Stimulated activated CD4-positive, alpha-beta T cell treated with anti-CD3 and anti-CD28 coated beads, TNF-alpha, amount 100 ng/mL, for 24 hours (primary cell): ENCODE measurements at regions not wholly inside any gene's neighbourhood (a gene's known extent, or its start where the extent isn't known, plus 50 kb on each side); places are given as distances from the start of the nearest gene placed in this dataset.
"Not testable (repeated sequence)": the region's sequence is repeated elsewhere in the genome, so short reads cannot be mapped to it uniquely, and the experiment has no call there.

Source experiments
- DNase-seq, 3 experiments: peaks; one replicate each; pipeline ENCODE4 v3.0.0-alpha.2; 2020; ENCODE audit warnings: low read depth in 3 of 3

- DNase-seq = no peak
Measured at GRCh38 chr13:84588023-84588422, 705.7 kb upstream of the SLITRK1 start.

DNA sequence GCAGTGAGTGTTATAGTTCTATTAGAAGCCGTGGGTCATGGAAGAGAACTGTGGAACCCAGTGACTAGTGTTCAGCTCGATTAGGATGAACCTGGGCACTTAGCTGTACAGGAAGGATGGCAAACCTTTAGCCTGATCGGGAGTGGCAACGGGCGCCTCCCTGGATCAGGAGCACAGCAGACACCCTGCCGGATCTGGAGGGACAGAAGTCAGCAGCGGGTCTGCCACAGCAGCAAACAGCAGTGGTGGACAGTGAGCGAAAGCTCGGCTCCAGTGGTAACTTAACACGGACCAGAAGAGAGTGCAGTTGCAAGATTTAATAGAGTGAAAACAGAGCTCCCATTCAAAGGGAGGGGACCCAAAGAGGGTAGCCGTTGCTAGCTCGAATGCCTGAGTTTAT, 697.6 kb upstream of the SLITRK1 start:
- DNase-seq = not testable (repeated sequence)

GRCh38 chr13:84574851-84575250, 692.6 kb upstream of the SLITRK1 start:
- no peak for DNase-seq

- no peak for DNase-seq
Measured at GRCh38 chr13:84571264-84571663, 689.0 kb upstream of the SLITRK1 start.

DNA sequence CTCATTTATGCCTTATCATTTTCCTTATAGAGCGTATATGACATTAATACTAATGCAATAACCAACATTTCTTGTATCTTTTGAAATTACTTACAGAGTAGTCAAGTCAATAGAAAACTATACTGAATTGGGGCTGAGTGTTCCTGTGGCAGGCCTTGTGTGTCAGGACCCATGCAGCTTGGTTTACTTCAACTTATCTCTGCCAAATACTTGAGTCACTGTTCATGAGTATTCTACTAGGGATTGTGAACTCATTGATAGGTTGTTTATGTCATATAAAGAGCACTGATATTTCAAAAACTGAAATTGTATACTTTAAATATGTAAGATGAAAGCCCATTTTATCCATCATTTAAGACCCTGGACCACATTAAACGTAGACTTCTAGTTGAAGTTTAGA, 688.6 kb upstream of the SLITRK1 start:
- DNase-seq = no peak

- DNase-seq = no peak
Measured at GRCh38 chr13:84569366-84569765, 687.1 kb upstream of the SLITRK1 start.

- DNase-seq = no peak
Measured at GRCh38 chr13:84567848-84568247, 685.6 kb upstream of the SLITRK1 start.

- no peak for DNase-seq
Measured at GRCh38 chr13:84566780-84567179, 684.5 kb upstream of the SLITRK1 start.

DNA sequence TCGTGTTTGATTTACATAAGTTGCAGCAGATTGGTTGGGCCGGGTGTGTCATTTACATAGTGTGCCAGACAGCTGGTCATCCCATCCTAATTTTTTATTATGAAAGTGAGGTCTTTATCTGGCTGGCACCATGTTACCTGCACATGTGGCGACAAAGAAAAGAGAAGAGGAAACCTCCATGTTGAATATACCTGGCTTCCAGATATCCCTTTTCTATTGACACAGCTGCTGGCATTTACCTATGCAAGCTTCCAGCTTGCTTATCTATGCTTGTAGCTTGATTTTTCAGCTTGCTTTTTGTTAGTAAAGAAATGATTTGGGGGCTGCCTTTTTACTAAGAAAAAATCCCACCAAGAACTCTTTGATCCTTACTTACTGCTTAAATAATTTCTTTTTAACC, 681.3 kb upstream of the SLITRK1 start:
- DNase-seq = no peak

DNA sequence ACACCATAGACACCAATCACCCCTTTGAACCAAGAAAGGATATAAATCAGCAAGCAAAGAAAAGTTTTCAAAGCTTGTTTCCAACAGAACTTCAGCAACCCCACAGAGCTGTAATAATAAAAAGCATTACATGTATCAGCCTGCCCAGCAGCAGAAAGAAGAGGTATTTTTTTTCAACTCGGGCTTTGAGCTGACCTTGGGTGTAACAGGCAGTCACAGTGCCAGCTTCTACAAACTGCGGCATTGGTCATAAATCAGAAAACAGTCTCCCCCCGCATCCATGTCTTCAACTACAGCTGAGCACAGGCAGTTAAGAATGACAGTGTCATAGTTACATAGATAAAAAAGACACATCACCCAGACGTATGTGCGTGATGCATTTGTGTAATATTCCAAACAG, 671.0 kb upstream of the SLITRK1 start:
- no peak for DNase-seq

DNA sequence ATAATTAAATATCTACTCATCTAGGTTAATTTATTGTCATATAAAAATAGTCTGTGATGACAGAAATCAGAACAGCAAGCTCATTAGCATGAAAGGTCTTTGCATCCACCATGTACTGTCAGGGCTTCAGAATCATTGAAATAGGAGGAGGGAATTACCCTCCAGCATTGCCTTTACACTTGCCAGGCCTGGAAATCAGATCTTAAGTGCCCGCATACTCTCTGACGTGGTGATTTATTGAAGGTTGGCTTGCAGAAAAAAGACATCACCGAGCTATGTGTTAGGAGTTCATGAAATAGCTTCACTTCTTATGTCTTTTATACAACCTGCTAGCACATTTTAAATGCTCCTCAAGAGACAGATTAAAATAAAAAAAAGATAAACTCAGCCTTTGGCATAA, 661.7 kb upstream of the SLITRK1 start:
- DNase-seq = no peak

DNA sequence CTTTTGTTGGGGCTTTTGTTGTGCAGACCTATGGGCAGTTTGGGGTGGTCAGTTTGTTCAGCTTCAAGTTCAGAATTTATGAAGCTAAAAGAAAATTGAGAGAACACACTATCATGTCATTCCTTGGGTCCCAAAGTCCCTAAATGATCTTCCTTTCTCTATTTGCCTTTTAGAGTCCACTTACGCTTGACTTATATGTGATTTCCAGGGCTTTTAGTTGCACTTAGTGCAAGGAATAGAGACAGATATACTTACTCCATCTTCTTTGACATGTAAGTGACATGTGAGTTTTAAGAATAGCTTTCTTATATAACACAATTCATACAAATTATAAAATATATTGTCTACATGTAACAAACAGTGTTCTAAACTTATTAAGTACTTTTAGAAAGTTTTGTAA, 660.1 kb upstream of the SLITRK1 start:
- DNase-seq = no peak

DNA sequence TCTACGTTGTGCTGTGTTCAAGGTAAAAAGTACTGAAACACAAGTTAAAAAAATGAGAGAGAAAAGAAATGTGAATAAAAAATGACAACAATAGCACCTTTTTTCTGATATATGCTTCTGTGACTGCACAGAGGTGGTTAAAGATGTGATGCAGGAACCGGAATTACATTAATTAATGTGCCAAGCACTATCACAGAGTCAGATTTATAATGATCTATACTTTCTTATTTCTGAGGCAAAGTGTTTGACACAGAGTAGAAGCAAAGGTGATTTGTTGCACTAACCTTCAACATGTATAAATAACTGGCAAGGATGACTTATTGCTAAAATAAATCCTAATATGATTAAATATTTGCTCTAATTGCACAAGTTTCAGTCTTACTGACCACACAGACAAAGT, 654.6 kb upstream of the SLITRK1 start:
- no peak for DNase-seq

DNA sequence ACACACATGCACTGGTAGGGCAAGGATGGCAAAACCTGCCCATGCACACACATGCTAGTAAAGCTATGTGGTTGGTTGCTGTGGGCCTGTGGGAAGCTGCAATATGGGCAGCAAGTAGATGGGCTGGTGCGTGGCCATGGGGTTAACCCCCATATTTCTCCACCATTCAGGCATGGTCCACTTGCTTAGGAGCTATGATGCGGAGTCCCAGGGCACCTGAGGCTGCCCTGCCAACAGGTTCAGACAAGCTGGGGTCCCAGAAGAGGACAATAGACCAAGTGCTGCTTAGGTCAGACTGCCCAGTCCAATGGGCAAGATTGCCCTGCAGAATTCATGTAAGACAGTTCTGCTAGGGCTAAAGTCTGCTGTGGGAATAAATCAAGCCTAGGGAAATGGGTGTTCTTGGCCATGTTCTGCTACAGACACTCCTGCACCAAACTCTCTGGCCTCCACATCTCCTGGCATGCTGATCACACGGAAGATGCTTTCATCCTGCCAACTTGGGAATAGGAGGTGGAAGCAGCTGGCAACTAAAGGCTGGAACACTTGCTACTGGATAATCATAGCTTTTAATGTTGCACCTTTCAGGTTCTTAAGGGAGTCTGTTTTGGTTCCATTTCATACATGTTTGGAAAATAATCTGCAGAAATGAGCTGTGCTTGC, 646.3 kb upstream of the SLITRK1 start:
- DNase-seq = no peak

DNA sequence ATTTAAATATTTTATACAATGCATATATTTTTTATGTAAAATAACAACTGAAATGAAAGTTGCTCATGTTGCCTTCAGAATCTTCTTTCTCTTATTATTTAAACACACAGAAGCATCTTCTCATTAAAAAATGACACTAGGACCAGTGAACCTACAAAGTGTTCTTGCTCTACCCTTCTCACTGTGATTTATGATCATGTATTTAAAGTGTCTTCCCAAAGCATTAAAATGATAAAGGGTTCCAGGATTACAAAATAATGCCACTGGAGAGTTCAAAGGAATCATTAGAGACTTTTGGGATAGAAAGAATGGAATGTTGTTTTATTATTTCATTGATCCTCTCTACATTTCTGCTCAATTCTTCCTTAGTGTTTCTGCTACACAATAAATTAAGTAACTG, 643.6 kb upstream of the SLITRK1 start:
- no peak for DNase-seq

DNA sequence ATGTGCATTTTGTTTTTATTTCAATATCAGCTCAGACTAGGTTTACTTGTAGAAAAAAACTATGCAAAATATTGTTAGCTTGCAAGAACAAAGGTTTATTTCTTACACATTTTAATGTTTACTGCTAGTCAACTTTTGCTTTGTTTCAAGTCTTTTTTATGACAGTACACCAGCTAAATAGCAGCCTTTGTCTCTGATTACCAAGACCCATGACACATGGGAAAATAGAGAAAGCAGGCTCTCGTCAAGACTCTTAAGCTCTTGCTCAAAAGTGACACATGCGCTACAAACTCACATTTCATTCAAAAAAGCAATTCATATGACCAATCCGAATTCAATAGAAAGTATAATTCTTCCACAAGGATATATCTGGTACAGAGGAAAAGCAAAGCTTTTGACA, 642.3 kb upstream of the SLITRK1 start:
- no peak for DNase-seq

DNA sequence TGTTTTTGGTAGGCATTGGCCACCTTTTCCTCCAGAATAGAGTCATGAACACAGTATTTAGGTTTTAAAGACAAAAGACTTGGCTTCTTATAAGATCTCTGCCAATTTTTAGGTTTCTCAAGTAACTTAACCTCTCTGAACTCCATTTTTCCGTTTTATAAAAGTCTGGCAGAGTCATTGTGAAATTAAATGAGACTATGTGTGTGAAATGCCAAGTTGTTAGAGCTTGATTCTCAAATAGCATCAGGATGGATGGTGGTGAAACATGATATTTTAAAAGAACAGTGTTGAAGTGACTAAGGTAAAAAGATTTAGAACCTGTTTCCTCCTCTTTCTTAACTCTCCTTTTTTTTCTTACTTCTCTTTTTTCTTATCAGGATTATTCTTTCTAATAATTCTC, 617.7 kb upstream of the SLITRK1 start:
- DNase-seq = no peak

DNA sequence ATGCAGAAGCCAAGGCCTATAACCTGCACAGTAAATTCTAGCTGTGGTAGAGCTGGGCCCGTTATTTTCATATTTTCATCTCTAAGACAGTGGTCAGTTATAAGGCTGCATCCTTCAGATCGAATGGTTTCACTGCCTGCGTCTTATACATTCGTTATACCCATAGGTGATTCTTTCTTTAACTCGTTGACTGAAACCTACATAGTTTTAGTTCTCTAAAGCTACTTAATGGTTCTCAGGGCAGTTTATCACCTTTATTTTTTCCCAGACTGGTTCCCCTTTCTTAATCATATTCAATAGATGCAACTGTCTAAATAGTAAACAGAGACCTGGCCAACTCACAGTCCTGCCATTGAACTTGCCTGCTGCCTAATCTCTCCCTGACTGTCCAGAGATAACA, 615.3 kb upstream of the SLITRK1 start:
- DNase-seq = no peak

GRCh38 chr13:84491952-84492351, 609.7 kb upstream of the SLITRK1 start:
- no peak for DNase-seq

GRCh38 chr13:84487752-84488151, 605.5 kb upstream of the SLITRK1 start:
- DNase-seq = no peak

- no peak for DNase-seq
Measured at GRCh38 chr13:84481958-84482357, 599.7 kb upstream of the SLITRK1 start.

DNA sequence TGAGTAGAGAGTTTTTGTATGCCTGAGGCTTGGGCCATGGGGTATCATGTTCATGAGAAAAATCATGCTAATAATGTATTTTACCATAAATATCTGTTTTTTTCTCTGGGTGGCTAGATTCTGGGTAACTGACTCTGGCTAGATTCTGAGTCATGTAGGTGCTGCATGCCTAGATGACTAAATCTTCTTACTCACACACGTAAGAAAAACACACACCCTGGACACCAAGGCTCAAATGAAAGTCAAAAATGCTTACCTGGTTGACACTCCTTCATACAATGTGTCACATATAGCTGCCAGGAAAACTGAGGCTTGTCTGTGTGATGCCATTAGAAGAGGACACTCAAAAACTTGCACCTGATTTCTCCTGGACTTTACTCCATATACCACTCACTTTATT, 597.4 kb upstream of the SLITRK1 start:
- no peak for DNase-seq

GRCh38 chr13:84470528-84470927, 588.3 kb upstream of the SLITRK1 start:
- no peak for DNase-seq

DNA sequence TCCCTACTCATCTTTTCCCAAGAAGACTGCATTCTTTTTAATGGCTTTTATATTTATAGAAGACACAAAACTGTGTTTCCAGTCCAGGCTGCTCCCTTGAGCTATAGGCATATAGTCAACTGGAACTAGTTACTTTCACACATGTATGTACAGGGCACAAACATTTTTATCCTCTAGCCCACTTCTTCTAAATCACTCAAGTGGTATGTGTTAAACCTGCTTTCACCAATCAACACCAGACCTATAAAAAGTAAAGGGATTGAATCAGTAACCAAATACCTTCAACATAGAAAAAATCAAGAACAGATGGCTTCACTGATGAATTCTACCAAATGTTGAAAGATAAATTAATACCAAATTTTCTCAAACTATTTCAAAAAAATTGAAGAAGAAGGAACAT, 584.2 kb upstream of the SLITRK1 start:
- DNase-seq = no peak
